ENCODE measurements at regions not wholly inside any gene's neighbourhood (a gene's known extent, or its start where the extent isn't known, plus 50 kb on each side); places are given as distances from the start of the nearest gene placed in this dataset.
"Not testable (repeated sequence)": the region's sequence is repeated elsewhere in the genome, so short reads cannot be mapped to it uniquely, and the experiment has no call there.

- CTCF ChIA-PET = interaction anchor here (0.7 kb wide), 1 partner anchor 1454 kb away, joined by 3 read pairs; no protein-coding TSS in a partner anchor
- POLR2A ChIA-PET = no interaction called here
- DNase-seq (ENCODE audit: extremely low spot score) = no peak
- TF ChIP-seq ZNF384 (IDR thresholded peaks at IDR 0.05) (no peak), SUZ12 (IDR thresholded peaks at IDR 0.05) (no peak), FOXK2 (IDR thresholded peaks at IDR 0.05) (no peak)
These were observed 1491.9 kb downstream of the FAM181B start for GRCh38 chr11:81241672-81242275.

DNA sequence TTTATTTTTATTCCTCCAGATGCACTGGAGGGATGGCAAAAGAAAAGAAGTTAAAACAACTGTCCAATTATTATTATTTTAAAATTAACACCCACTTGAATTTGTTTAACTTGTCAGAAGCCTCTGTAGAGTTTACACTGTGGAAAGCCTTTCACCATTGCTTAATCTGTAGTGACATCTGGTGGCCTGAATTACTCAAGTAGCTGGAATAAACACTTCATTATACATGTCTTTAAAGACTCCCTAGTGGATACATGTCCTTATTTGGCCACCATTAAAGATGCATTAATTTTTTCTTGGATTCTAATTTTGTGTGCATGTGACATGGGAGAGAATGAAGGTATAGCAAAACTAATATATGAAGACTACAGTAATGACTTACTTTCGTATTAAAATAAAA is 1496.5 kb downstream of the FAM181B start:
- ChIA-PET CTCF (no interaction called here), POLR2A (no interaction called here)
- DNase-seq (ENCODE audit: extremely low spot score) = peak; percentile 20
- TF ChIP-seq HDGF (IDR thresholded peaks at IDR 0.05; ENCODE audit: borderline replicate concordance) (no peak), FOXK2 (IDR thresholded peaks at IDR 0.05) (no peak), ELF4 (IDR thresholded peaks at IDR 0.05) (no peak), FOXM1 (IDR thresholded peaks at IDR 0.05; ENCODE audit: borderline replicate concordance) (no peak), TARDBP (IDR thresholded peaks at IDR 0.05) (no peak), BHLHE40 (IDR thresholded peaks at IDR 0.05; ENCODE audit: borderline replicate concordance) (no peak), ARNT (IDR thresholded peaks at IDR 0.05) (no peak), FOXA1 (IDR thresholded peaks at IDR 0.05) (no peak), L3MBTL2 (conservative IDR thresholded peaks at IDR 0.05) (no peak), ZNF384 (IDR thresholded peaks at IDR 0.05) (no peak)
- TF ChIP-seq, protein P1, sequence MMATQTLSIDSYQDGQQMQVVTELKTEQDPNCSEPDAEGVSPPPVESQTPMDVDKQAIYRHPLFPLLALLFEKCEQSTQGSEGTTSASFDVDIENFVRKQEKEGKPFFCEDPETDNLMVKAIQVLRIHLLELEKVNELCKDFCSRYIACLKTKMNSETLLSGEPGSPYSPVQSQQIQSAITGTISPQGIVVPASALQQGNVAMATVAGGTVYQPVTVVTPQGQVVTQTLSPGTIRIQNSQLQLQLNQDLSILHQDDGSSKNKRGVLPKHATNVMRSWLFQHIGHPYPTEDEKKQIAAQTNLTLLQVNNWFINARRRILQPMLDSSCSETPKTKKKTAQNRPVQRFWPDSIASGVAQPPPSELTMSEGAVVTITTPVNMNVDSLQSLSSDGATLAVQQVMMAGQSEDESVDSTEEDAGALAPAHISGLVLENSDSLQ (IDR thresholded peaks at IDR 0.05) = no peak

DNA sequence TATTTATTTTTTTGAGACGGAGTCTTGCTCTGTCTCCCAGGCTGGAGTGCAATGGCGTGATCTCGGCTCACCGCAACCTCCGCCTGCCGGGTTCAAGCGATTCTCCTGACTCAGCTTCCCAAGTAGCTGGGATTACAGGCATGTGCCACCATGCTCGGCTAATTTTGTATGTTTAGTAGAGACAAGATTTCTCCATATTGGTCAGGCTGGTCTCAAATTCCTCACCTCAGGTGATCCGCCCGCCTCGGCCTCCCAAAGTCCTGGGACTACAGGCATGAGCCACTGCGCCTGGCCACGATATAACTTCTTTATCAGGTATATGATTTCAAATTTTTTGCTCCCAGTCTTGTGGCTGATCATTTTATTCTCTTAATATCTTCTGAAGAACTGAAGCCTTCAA is 1506.3 kb downstream of the FAM181B start:
- DNase-seq (ENCODE audit: extremely low spot score); CTCF ChIA-PET; POLR2A ChIA-PET: not testable (repeated sequence)

GRCh38 chr11:81224396-81224795 is 1509.3 kb downstream of the FAM181B start:
- POLR2A ChIA-PET = no interaction called here
- CTCF ChIA-PET = no interaction called here
- DNase-seq (ENCODE audit: extremely low spot score) = no peak
- TF ChIP-seq, protein P1 (IDR thresholded peaks at IDR 0.05) = no peak
- TF ChIP-seq HDGF (IDR thresholded peaks at IDR 0.05; ENCODE audit: borderline replicate concordance) (no peak), CTBP1 (IDR thresholded peaks at IDR 0.05; ENCODE audit: borderline replicate concordance) (no peak), ARNT (IDR thresholded peaks at IDR 0.05) (no peak), BHLHE40 (IDR thresholded peaks at IDR 0.05; ENCODE audit: borderline replicate concordance) (no peak), FOXA1 (IDR thresholded peaks at IDR 0.05) (no peak), FOXM1 (IDR thresholded peaks at IDR 0.05; ENCODE audit: borderline replicate concordance) (no peak), SP1 (IDR thresholded peaks at IDR 0.05) (no peak)

DNA sequence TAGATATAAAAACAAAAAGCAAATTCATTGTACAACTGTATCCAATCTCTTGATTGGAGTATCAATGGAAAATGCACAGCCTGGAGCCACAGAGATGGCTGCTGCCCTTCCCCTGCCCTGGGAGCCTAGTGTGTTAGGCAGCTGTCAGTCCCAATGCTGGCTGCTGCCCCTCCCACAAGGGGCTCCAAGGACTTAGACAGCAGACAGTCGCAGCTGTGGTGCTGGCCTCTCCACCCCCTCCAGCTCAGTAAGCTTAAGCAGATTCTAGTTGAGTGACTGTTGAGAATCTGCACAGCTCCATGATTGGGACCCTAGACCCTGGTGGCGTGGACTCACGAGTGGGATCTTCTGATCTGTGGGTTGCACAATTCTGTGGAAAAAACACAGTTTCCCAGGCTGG is 1511.2 kb downstream of the FAM181B start:
- ChIA-PET CTCF (no interaction called here), POLR2A (no interaction called here)
- no peak for DNase-seq (ENCODE audit: extremely low spot score)
- TF ChIP-seq NFRKB (IDR thresholded peaks at IDR 0.05) (no peak), ELF4 (IDR thresholded peaks at IDR 0.05) (no peak), SP1 (IDR thresholded peaks at IDR 0.05) (no peak), TARDBP (IDR thresholded peaks at IDR 0.05) (no peak), ZNF384 (IDR thresholded peaks at IDR 0.05) (no peak)

DNA sequence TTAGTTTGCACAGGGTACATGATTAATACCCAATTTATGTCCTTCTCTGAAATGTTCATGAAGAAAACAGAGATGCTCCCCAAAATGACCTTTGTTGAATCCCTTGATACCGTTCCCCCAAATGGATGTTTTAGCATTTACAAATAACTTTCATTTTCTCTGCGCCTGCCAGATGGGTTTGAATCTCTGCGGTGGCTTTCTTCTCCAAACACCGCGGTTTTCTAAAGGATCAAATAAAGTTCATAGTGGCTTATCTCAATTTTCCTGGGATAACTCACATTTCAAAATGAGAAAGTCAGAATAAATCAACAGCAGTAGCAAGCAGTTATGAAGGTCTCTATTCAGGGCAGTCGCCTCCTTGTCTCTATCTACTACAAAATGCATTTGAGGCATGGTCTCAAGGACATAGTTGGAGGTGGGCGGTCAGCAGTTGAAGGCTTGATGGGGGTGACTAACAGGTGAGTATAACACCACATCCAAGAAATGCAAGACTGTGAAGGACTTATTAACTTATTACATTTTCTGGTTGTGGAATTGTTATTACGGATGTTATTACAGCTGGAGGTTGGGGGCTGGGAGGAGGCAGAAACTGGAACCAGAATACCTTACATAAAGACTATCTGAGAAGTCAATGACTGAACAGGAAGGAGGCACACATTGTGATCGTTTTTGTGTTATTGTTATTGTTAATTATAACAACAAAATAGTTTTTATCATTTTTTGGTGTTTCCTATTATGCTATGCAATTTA is 1513.3 kb downstream of the FAM181B start:
- no peak for DNase-seq (ENCODE audit: extremely low spot score)
- CTCF ChIA-PET = interaction anchor here (0.6 kb wide), 1 partner anchor 110 kb away, joined by 3 read pairs; no protein-coding TSS in a partner anchor
- no peak for TF ChIP-seq ZNF384 (IDR thresholded peaks at IDR 0.05)
- POLR2A ChIA-PET = no interaction called here

- DNase-seq (ENCODE audit: extremely low spot score) = no peak
- ChIA-PET CTCF (no interaction called here), POLR2A (no interaction called here)
- no peak for TF ChIP-seq ARNT (IDR thresholded peaks at IDR 0.05)
These were observed 1514.0 kb downstream of the FAM181B start for GRCh38 chr11:81219661-81220060.

GRCh38 chr11:81218440-81218839 is 1515.2 kb downstream of the FAM181B start:
- POLR2A ChIA-PET = no interaction called here
- CTCF ChIA-PET = no interaction called here

More at GRCh38 chr11:81218440-81218839, 1515.2 kb downstream of the FAM181B start:
- TF ChIP-seq ARNT (IDR thresholded peaks at IDR 0.05) (no peak), NFRKB (IDR thresholded peaks at IDR 0.05) (no peak), HDGF (IDR thresholded peaks at IDR 0.05; ENCODE audit: borderline replicate concordance) (no peak), CTBP1 (IDR thresholded peaks at IDR 0.05; ENCODE audit: borderline replicate concordance) (no peak), L3MBTL2 (conservative IDR thresholded peaks at IDR 0.05) (no peak), SP1 (IDR thresholded peaks at IDR 0.05) (no peak), TARDBP (IDR thresholded peaks at IDR 0.05) (no peak), SUZ12 (IDR thresholded peaks at IDR 0.05) (no peak), LEF1 (IDR thresholded peaks at IDR 0.05; ENCODE audit: borderline replicate concordance) (no peak), ELF4 (IDR thresholded peaks at IDR 0.05) (no peak), FOXK2 (IDR thresholded peaks at IDR 0.05) (no peak), FOXA1 (IDR thresholded peaks at IDR 0.05) (no peak)
- DNase-seq (ENCODE audit: extremely low spot score) = no peak
